NB4 (cell line): ENCODE measurements at regions not wholly inside any gene's neighbourhood (a gene's known extent, or its start where the extent isn't known, plus 50 kb on each side); places are given as distances from the start of the nearest gene placed in this dataset.
"Not testable (repeated sequence)": the region's sequence is repeated elsewhere in the genome, so short reads cannot be mapped to it uniquely, and the experiment has no call there.

Experiments used
- DNase-seq: peaks from one replicate; pipeline ENCODE4 v3.0.0; 2010; ENCODE audit warnings: low read depth
- H3K4me3 ChIP-seq: one replicate; pipeline ENCODE4 v1.5.1; 2011; ENCODE audit warnings: mild to moderate bottlenecking, low read depth, low read length, moderate library complexity
- CTCF ChIP-seq: IDR thresholded peaks from one replicate; pipeline ENCODE4 v1.5.1; 2012; ENCODE audit warnings: low read depth, low read length
- MAX ChIP-seq: IDR thresholded peaks from 2 replicates; pipeline ENCODE4 v1.6.1; 2011; ENCODE audit warnings: low read depth, low read length
- MYC ChIP-seq: IDR thresholded peaks from 2 replicates; pipeline ENCODE4 v1.6.1; 2011; ENCODE audit warnings: low read depth, low read length
- POLR2A ChIP-seq: IDR thresholded peaks from 2 replicates; pipeline ENCODE4 v1.6.1; 2011; ENCODE audit warnings: mild to moderate bottlenecking; ENCODE audit not compliant: insufficient read length; ENCODE audit errors: extremely low read depth

GRCh38 chr1:14262637-14263036, 335.8 kb upstream of the KAZN start:
- no peak overlapping the region for H3K4me3 ChIP-seq
- TF ChIP-seq MYC (no peak), POLR2A (no peak), MAX (no peak), CTCF (no peak)
- DNase-seq, result no peak

- no peak for DNase-seq
- H3K4me3 ChIP-seq, result no peak overlapping the region
- TF ChIP-seq POLR2A (no peak), MAX (no peak), CTCF (no peak), MYC (no peak)
These were observed 335.3 kb upstream of the KAZN start for GRCh38 chr1:14263225-14263624.

GRCh38 chr1:14263671-14264070, 334.8 kb upstream of the KAZN start:
- DNase-seq, result no peak
- no peak overlapping the region for H3K4me3 ChIP-seq
- TF ChIP-seq MAX (no peak), MYC (no peak)

- no peak for TF ChIP-seq MYC
- no peak for TF ChIP-seq POLR2A
- no peak for TF ChIP-seq CTCF
- no peak for TF ChIP-seq MAX
- DNase-seq, result no peak
- no peak overlapping the region for H3K4me3 ChIP-seq
These were observed 333.0 kb upstream of the KAZN start for GRCh38 chr1:14265495-14265894.

- no peak for TF ChIP-seq POLR2A
- no peak for TF ChIP-seq MAX
- no peak for TF ChIP-seq MYC
- no peak for TF ChIP-seq CTCF
- DNase-seq, result no peak
- no peak overlapping the region for H3K4me3 ChIP-seq
These were observed 330.5 kb upstream of the KAZN start for GRCh38 chr1:14267991-14268390.

GRCh38 chr1:14270821-14271220, 327.7 kb upstream of the KAZN start:
- no peak for DNase-seq
- H3K4me3 ChIP-seq, result no peak overlapping the region
- no peak for TF ChIP-seq CTCF
- TF ChIP-seq MAX, result no peak
- TF ChIP-seq POLR2A, result no peak
- TF ChIP-seq MYC, result no peak

- TF ChIP-seq MAX (no peak), MYC (no peak), CTCF (no peak), POLR2A (no peak)
- no peak overlapping the region for H3K4me3 ChIP-seq
- no peak for DNase-seq
These were observed 324.7 kb upstream of the KAZN start for GRCh38 chr1:14273811-14274210.

GRCh38 chr1:14279891-14280290, 318.6 kb upstream of the KAZN start:
- DNase-seq, H3K4me3 ChIP-seq: not testable (repeated sequence)
